ENCODE measurements at regions not wholly inside any gene's neighbourhood (a gene's known extent, or its start where the extent isn't known, plus 50 kb on each side); places are given as distances from the start of the nearest gene placed in this dataset.

DNA sequence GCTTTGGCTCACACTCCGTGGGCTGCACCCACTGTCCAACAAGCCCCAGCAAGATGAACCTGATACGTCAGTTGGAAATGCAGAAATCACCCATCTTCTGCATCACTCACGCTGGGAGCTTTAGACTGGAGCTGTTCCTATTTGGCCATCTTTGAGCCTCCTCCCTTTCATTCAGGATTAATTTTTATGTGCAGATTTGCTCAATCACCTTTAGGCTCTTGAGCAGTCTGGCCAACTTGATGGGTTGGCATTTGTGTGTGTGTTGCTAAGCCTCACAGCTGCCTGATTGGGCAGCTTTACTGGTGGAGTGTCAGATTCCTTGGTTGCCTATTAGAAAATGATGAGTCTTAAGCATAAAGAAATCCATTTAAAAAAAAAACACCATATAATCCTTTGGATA lies 236.1 kb downstream of the KIF20B start:
- DNase-seq: no peak
- TF ChIP-seq, protein P1, sequence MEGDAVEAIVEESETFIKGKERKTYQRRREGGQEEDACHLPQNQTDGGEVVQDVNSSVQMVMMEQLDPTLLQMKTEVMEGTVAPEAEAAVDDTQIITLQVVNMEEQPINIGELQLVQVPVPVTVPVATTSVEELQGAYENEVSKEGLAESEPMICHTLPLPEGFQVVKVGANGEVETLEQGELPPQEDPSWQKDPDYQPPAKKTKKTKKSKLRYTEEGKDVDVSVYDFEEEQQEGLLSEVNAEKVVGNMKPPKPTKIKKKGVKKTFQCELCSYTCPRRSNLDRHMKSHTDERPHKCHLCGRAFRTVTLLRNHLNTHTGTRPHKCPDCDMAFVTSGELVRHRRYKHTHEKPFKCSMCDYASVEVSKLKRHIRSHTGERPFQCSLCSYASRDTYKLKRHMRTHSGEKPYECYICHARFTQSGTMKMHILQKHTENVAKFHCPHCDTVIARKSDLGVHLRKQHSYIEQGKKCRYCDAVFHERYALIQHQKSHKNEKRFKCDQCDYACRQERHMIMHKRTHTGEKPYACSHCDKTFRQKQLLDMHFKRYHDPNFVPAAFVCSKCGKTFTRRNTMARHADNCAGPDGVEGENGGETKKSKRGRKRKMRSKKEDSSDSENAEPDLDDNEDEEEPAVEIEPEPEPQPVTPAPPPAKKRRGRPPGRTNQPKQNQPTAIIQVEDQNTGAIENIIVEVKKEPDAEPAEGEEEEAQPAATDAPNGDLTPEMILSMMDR (IDR thresholded peaks at IDR 0.05): no peak
- no peak for TF ChIP-seq POLR2A (IDR thresholded peaks at IDR 0.05)
- Histone ChIP-seq H3K4me3 (no peak overlapping the region), H3K27me3 (no peaks in the 10 kb centered on the region), H3K36me3 (replicated peaks in 1 of 2; ENCODE audit: insufficient read depth in 1 of 2, low read depth in 2 of 2) (no peaks in the 10 kb centered on the region), H3K9me3 (peaks cover 0 to 4% (median 0%) of the 10 kb centered on the region in 3 donors), H3K4me1 (no peaks in the 10 kb centered on the region), H3K27ac (no peak overlapping the region)
- no peak for ATAC-seq
- 76% methylated on average over 3 of the region's 3 CpGs for WGBS, 2 donors
- intact Hi-C loops (cut with DNase I): no loop called here

DNA sequence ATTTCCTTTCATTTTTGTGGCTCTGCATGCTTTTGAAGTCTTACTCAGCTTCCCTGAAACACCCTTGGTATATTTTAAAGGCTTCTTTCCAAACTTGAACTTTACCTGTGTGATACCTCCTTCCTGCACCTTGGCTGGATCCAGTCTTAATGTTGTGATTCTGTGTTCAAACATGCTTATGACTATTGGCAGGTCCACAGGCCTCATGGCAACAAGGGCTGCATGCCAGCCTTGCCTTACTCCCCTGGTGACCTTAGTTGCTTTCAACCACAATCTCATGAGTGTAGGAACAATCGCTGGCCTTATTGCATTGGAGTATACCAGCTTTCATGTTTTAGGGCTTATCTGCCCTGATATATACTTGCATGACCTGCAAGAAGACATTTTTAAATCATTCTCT lies 238.7 kb downstream of the KIF20B start:
- H3K4me3 ChIP-seq: no peak overlapping the region
- ATAC-seq (no peak), DNase-seq (no peak)
- H3K9me3 ChIP-seq: peaks cover 0 to 4% (median 0%) of the 10 kb centered on the region in 3 donors
- TF ChIP-seq POLR2A (IDR thresholded peaks at IDR 0.05): no peak
- TF ChIP-seq, protein P1 (IDR thresholded peaks at IDR 0.05): no peak
- H3K27me3 ChIP-seq: no peaks in the 10 kb centered on the region
- no peaks in the 10 kb centered on the region for H3K4me1 ChIP-seq
- no peaks in the 10 kb centered on the region for H3K36me3 ChIP-seq (replicated peaks in 1 of 2; ENCODE audit: insufficient read depth in 1 of 2, low read depth in 2 of 2)
- intact Hi-C loops (cut with DNase I): no loop called here
- no peak overlapping the region for H3K27ac ChIP-seq
- WGBS, 2 donors: 79 to 81% methylated on average over 1 of the region's 1 CpG

DNA sequence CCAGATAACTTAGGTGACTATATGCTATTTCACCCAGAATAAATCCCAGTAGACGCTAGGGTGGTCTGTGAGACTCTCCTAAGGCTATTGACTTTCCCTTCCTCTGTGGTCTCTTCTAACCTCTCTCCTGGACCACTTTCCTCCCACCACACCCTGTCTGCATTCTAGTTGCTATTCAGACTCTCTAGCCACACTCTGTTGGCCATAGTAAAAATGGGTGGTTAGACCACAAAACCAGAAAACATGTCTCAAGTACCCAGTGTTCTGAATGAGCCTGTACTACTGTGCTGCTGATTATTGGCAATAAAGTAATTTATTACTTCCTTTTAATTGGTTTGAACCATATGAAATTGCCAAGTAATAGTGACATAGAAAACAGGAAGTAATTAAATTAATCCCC lies 240.8 kb downstream of the KIF20B start:
- ATAC-seq: no peak
- Histone ChIP-seq H3K27me3 (no peaks in the 10 kb centered on the region), H3K27ac (no peak overlapping the region), H3K36me3 (replicated peaks in 1 of 2; ENCODE audit: insufficient read depth in 1 of 2, low read depth in 2 of 2) (no peaks in the 10 kb centered on the region), H3K9me3 (no peaks in the 10 kb centered on the region), H3K4me1 (no peaks in the 10 kb centered on the region), H3K4me3 (no peak overlapping the region)
- DNase-seq: no peak
- intact Hi-C loops (cut with DNase I): no loop called here
- TF ChIP-seq POLR2A (IDR thresholded peaks at IDR 0.05): no peak
- TF ChIP-seq, protein P1 (IDR thresholded peaks at IDR 0.05): no peak
- WGBS, 2 donors: 31 to 81% methylated on average over 1 of the region's 1 CpG

DNA sequence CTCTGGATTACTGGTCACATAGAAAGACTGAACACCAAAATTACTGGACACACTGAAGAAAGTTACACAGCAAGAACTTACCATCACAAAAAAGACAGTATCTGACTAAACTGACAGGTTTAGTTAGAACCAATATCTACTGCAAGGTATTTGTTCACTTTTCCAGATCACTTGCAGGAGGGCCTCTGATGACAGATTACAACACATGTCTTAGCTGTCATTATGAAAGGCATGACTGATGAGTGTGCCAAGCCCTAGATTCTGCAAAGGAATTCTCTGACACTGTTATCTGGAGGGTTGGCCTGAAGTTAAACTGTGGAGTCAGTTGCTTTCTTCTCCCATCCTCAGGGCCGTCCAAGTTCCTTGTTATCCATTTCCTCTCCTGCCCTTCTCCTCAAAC lies 242.7 kb downstream of the KIF20B start:
- no peak for TF ChIP-seq POLR2A (IDR thresholded peaks at IDR 0.05)
- Histone ChIP-seq H3K4me3 (no peak overlapping the region), H3K27me3 (no peaks in the 10 kb centered on the region), H3K36me3 (replicated peaks in 1 of 2; ENCODE audit: insufficient read depth in 1 of 2, low read depth in 2 of 2) (no peaks in the 10 kb centered on the region), H3K9me3 (no peaks in the 10 kb centered on the region), H3K27ac (no peak overlapping the region), H3K4me1 (no peaks in the 10 kb centered on the region)
- intact Hi-C loops (cut with DNase I): no loop called here
- DNase-seq (no peak), ATAC-seq (no peak)
- 22 to 53% methylated on average over 1 of the region's 1 CpG for WGBS, 2 donors

DNA sequence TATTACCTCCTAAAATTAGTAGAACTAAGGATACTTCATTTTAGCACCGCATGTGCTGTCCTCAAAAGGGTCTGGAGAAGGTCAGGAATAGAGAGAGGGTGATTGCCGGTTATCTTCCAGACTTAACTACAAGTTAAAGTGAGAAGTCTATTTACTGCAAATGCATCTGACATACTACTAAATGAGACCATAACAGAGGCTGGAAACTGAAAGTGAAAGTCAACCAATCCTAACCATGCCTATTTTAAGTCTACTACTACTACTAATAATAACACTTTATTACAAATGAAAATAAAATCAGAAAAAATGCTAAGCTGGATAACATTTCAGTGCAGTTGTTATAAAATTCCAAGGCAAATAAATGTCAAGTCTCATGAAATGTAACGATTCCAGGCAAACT lies 244.7 kb downstream of the KIF20B start:
- Histone ChIP-seq H3K4me1 (no peaks in the 10 kb centered on the region), H3K27me3 (no peaks in the 10 kb centered on the region), H3K27ac (no peak overlapping the region), H3K36me3 (replicated peaks in 1 of 2; ENCODE audit: insufficient read depth in 1 of 2, low read depth in 2 of 2) (no peaks in the 10 kb centered on the region), H3K4me3 (no peak overlapping the region), H3K9me3 (no peaks in the 10 kb centered on the region)
- WGBS, 2 donors: 64 to 70% methylated on average over 3 of the region's 3 CpGs
- ATAC-seq (no peak), DNase-seq (no peak)
- intact Hi-C loops (cut with DNase I): no loop called here
- TF ChIP-seq, protein P1 (IDR thresholded peaks at IDR 0.05): no peak
- TF ChIP-seq POLR2A (IDR thresholded peaks at IDR 0.05): no peak

Measured in body of pancreas (tissue), 4 donors.